GM21717 (cell line): ENCODE measurements at regions not wholly inside any gene's neighbourhood (a gene's known extent, or its start where the extent isn't known, plus 50 kb on each side); places are given as distances from the start of the nearest gene placed in this dataset.
"Not testable (repeated sequence)": the region's sequence is repeated elsewhere in the genome, so short reads cannot be mapped to it uniquely, and the experiment has no call there.

Experiments
- ATAC-seq: cut with Tn5 transposase; IDR thresholded peaks from one replicate; pipeline ENCODE4 v1.9.1; 2021; ENCODE audit warnings: mild to moderate bottlenecking, moderate library complexity; ENCODE audit not compliant: unreplicated experiment

DNA sequence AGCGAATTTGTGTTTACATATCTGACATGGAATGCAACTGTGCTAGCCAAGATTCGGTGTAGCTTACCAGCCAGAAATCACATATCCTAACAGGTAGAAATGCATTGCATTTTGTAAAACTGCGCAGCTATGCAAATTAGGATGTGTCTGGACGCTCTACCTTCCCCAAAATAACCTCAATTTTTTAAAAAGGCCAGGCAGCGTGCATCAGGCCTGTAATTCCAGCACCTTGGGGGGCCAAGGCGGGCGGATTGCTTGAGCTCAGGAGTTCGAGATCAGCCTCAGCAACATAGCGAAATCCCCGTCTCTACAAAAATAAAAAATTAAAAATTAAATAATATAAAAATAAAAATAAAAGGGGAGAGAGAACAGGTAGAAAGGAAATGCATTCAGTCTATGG, 305.0 kb downstream of the TYW1 start:
- ATAC-seq: no peak

DNA sequence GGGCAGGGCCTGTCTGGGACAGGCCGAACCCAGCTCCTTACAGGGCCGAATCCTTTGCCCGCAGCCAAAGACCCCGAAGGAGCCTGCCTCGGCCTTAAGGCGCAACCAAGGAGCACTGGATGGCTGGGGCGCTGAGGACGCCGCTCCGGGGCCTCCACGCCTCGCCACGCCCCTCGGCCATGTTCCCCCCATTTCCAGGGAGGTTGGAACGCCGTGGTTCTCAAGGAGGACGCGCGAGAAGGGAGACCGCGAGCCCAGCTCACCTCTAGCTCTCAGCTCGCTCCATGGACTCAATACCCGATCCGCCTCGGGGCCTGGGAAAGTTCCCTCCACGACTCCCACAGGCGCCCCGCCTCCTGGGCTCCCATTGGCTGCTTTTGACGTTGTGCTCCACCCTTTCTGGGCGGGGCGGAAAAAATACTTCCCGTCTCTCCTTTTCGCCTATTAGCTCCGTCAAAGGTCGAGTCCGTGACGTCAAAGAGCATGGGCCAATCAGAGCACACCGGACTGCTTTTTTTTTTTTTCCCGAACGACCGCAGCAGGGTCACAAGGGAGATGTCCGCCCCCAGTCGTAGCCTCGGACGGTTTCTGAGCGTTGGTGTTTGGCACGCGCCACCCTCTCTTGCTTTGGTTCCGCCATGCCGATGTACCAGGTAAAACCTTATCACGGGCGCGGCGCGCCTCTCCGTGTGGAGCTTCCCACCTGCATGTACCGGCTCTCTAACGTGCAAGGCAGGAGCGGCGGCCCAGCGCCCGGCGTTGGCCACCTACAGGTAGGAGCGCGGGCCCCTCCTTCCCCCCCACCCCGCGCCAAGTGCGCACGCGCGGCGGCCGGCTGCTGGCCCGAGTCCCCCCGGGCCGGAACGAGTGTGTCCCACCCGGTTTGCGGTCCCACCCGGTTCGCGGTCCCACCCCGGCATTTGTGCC, 305.7 kb downstream of the TYW1 start:
- ATAC-seq: peak; percentile 87

DNA sequence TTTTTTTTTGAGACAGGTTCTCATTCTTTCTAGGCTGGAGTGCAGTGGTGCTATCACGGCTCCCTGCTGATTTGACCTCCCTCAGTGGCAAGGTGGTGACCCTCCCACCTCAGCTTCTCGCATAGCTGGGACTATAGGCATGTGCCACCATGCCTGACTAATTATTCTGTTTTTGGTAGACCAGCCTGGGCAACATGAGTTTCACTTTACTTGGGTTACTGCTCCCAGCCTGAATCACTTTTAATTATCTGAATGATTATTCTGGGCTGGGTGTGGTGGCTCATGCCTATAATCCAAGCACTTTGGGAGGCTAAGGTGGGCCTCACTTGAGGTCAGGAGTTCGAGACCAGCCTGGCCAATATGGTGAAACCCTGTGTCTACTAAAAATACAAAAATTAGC, 308.2 kb downstream of the TYW1 start:
- not testable (repeated sequence) for ATAC-seq

DNA sequence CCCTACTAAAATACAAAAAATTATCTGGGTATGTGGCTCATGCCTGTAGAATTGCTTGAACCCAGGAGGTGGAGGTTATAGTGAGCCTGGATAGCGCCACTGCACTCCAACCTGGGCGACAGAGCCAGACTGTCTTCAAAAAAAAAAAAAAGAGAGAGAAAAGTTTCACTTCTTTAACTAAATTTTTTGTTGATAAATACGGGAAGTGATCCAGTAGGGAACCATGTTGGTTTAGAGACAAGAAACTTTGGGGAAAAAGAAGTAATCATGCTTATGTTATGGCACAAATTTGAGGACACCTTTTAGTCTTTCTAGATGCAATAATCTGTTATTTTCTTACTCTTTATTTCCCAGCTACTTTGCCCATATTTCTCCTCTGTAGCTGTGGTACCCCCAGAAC, 309.7 kb downstream of the TYW1 start:
- ATAC-seq: no peak

DNA sequence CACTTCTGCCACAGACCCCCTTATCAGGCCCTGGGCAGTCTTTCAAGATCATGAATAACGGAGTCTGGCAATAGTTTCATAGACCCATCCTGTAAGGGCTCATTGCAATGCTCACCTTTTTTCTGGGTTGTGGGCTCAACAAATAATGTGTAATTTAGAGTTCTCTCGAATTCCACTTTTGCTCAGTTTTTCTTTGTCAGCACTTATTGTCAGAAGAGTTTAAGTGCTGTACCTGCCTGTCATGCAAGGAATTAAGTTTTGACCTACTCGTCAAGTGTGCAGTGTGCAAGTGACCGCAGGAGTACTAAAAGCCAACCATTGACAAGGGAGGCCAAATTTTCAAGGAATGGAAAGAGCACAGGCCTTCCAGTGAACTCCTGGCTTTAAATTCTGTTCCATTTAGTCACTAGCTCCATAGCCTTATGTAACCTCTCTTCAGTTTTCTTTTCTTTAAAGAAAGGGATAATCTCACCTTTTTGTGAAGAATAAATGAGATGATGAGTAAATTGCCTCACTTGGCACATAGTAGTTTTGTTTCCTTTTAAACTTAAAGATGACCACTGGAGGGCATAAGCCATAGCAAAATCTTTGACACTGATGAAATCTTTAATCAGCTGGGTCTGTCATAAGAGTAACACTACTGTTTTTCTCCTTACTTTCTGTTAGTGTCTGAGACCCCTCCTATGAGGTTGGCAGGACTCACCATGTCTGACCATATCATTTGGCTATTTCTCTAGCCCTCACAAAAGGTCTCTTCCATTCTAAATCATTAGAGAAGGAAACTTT, 313.3 kb downstream of the TYW1 start:
- no peak for ATAC-seq

DNA sequence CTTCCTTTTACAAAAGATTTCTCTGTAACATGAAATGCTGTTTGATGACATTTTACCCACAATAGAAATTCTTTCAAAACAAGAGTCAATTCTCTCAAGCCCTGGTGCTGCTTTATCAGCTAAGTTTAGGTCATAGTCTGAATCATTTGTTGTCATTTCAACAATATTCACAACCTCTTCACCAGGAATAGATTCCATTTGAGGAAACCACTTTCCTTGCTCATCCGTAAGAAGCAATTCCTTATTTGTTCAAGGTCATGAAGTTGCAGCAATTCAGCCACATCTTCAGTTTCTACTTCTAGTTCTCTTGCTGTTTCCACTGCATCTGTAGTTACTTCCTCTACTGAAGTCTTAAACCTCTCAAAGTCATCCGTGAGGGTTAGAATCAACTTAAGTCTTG, 315.3 kb downstream of the TYW1 start:
- no peak for ATAC-seq

DNA sequence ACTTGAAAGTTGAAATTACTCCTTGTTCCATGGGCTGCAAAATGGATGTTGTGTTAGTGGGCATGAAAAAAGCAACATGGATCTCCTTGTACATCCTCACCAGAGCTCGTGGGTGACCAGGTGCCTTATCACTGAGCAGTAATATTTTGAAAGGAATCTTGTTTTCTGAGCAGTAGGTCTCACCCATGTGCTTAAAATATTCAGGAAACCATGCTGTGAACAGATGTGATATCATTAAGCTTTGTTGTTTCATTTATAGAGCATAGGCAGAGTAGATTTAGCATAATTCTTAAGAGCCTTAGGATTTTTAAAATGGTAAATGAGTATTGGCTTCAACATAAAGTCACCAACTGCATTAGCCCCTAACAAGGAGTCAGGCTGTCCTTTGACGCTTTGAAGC, 316.6 kb downstream of the TYW1 start:
- ATAC-seq: no peak

DNA sequence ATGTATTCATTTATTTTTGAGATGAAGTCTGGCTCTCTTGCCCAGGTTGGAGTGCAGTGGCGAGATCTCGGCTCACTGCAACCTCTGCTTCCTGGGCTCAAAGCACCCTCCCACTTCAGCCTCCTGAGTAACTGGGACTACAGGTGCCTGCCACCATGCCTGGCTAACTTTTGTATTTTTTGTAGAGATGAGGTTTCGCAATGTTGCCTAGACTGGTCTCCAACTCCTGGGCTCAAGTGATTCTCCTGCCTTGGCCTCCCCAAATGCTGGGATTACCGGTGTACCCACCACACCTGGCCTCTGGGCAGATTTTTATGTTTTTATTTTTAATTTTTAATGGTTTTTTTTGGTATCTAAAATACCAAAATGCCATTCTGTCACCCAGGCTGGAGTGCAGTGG, 320.3 kb downstream of the TYW1 start:
- ATAC-seq: not testable (repeated sequence)

DNA sequence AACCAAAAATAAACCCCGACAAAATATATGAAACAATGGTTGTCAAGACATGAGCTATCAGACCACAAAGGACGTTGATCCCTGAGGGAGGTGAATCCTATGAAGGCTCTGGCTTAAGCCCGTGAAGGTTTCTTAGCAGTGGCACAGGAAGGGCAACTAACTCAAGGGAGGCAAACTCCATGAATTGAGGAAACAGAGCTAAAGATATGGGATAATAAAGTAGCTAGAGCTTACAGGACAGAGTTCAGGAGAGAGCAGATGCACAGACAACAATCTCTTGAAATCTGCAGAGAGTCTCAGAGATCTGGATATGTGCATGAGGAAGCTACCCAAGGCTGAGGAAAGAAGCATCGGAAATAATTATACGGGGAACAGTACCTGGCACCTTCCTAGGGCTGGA, 331.6 kb downstream of the TYW1 start:
- ATAC-seq: not testable (repeated sequence)

DNA sequence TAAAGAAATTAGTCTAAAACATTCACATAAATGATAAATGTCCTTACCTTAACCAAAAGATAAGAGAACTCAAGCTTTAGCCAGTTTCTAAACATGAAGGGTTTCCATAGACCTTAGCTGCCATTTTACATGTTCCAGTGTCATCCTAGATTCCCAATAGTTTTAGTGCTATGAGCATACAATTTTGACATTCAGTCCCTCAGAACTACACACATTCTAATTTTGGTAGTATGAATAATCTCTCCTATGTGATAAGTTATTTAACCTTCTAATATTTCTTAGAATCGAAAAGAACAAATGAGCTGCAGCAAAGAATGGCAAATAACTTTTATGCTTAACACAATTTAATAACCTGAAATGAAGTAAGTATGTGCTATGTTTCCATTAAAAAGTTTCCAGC, 338.5 kb downstream of the TYW1 start:
- not testable (repeated sequence) for ATAC-seq

DNA sequence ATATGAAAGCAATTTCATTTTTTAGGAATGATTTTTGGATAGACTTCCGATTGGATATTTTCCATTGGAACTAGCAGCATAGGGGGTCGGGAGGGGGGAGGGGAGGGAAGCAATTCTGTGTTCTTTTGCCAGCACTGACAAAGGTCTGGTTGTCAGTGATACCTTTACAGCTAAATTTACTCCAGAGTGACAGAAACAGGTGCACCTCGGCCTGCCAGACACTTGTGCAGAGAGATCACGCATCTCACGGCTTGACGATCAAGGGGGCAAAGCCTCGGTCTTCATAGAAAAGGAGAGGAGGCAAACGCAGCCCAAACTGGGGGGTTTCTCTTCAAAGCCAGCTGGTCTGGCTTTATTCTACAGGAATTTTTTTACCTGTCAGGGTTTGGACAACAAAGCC, 339.0 kb downstream of the TYW1 start:
- not testable (repeated sequence) for ATAC-seq

DNA sequence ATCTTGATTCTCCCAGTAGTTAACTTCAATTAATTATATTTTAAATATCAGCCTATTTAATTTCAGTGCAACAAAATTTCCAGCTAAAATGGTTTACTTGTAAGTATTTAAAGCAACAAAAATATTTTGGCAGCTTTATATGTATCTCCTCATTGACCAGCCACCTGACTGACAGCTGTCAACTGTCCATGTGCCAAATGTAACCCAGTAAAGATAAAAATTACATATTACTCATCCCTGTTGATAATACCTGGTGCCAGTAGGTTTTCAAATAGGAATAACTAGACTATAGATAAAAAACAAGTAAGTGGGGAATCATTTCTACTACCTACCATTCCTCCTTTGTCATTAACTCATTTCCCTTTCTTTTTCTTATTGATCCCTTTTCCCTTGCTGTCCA, 341.9 kb downstream of the TYW1 start:
- ATAC-seq: not testable (repeated sequence)

DNA sequence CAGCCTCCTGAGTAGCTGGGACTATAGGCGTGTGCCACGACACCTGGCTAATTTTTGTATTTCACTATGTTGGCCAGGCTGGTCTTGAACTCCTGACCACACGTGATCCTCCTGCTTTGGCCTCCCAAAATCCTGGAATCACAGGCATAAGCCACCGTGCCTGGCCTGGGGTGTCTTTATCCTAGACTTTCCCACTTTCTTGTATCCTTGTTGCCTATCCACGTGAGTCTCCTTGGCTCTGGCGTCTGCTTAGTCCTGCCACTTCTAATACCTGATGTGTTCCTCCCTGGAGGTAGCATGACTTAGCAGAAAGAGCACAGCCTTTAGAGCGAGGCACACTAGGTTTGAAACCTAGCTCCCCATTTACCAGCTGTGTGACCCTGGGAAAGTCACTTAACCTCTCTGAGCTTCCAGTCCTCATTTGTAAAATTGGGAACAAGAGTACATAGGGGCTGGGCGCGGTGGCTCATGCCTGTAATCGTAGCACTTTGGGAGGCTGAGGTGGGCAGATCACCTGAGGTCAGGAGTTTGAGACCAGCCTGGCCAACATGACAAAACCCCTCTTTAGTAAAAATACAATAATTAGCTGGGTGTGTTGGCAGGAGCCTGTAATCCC, 344.6 kb downstream of the TYW1 start:
- no peak for ATAC-seq

DNA sequence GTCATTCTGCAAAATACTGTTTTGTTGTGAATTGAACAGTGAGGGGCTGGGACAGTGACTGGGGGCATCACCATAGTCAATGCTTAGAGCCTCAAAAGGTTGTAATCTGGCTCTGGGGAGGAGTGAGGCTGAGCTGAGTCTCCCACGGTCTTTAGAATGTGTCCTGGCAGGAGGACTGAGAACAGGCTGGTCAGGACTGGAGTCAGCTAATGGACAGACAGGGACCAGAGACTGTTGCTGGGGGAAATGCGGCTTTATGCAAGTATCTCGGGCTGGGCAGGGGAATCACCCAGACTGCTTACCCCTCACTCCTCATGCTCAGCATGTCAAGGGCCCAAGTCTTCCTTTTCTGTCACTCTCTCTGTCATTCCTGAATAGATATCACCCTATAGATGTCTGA, 346.5 kb downstream of the TYW1 start:
- ATAC-seq: no peak

DNA sequence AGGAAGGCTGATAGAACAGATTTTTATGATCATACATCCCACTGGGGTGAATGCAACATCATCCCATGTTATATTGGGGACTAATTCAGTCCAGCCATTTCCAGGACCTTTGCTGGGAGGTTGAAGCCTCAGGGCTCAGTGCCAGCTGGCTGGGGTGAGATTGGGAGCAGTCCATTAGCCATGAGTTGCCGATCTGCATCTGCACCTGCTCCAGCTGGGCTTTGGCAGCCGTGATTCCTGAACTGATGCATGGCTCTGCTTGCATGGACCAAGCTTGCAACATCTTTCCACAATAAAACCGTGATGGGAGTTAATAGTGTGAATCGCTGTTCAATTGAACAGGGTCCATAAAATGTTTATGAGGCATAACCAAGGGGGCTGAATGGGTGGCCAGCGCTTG, 346.9 kb downstream of the TYW1 start:
- ATAC-seq: no peak

DNA sequence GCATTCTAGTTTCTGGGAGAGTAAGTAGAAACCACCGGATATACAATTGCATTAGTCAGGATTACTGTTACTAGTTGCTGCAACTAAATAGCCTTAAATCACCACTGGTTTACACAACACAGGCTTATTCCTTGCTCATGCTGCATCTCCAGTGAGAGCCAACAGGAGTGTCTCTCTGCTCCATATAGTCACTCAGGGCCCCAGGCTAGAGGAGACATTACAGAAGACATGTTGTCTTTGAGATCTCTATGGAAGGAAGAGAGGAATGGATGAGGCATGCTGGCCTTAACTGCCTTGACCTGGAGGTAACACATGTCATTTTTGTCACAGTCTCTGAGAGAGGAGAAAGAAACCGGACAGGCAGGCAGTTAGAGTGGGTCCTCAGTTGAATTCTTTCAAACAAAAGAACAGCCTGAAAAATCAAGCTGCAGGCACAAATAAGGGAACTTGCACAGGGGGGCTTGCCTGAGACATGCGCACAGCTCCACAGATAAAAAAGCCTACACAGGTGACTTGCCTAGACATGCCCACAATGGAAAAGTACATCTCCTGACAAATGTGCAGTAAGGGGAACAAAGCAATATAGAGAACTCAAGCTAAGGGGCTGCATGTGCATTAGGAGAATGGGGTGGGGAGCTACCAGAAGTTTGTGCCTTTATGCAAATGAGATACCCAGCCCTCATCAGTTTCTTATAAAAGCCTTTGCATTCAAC, 348.0 kb downstream of the TYW1 start:
- no peak for ATAC-seq

DNA sequence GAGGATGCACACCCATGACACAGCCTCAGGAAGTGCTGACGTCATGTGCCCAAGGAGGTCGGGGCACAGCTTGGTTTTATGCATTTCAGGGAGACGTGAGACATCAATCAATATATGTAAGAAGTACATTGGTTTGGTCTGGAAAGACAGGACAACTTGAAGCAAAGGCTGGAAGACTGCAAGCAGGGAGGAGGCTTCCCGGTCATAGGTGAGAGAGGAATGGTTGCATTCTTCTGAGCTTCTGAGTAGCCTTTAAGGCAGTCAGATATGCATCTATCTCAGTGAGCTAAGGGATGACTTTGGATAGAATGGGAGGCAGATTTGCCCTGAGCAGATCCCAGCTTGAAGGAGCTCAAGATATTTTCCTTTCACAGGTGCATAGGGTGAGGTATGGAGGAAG, 349.5 kb downstream of the TYW1 start:
- ATAC-seq: no peak

DNA sequence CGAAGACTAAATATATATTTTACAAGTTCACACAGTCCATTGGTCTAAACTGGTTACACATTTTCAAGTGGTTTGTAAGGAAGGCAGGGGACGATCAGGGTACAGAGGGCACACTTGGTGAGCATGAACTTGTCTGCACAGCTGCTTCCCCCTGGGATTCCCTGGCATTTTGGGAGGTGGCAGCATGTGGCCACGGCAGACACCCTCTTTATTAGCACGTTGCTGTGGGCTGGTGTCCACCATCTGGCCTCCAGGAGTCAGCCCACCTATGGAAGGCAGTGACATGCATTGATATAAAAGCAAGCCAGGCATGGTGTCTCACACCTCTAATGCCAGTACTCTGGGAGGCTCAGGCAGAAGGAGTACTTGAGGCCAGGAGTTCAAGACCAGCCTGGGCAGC, 350.2 kb downstream of the TYW1 start:
- ATAC-seq: no peak

DNA sequence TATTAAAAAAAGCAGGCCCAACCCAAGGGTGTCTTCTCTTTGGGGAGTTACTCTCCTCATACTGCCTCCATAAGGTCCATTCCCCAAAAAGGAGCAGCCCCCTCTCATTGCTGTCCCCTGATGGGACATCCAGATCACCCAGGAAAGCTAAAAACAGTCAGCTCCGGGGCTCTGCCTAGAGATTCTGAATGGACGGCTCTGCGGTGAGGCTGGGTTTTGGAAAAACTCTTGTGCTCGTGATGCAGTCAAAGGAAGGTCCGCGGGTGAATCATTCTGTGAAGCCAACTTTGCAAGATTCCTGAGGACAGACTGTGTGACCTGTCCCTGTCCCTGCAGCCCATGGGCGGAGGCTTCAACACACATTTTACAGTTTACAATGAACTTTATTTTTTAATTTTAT, 351.5 kb downstream of the TYW1 start:
- ATAC-seq: no peak

DNA sequence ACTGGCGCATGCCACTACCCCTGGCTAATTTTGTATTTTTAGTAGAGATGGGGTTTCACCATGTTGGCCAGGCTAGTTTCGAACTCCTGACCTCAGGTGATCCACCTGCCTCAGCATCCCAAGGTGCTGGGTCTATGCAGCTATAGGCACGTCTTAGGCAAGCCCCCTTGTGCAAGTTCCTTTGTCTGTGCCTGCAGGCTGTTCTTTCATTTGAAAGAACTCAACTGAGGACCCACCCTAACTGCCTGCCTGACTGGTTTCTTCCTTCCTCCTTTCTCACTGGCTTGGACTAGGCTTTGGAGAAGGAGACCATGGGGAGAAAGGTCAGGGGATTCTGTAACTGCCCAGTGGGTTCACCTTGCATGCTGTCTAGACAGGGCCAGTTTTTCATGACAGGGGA, 361.0 kb downstream of the TYW1 start:
- ATAC-seq: not testable (repeated sequence)

DNA sequence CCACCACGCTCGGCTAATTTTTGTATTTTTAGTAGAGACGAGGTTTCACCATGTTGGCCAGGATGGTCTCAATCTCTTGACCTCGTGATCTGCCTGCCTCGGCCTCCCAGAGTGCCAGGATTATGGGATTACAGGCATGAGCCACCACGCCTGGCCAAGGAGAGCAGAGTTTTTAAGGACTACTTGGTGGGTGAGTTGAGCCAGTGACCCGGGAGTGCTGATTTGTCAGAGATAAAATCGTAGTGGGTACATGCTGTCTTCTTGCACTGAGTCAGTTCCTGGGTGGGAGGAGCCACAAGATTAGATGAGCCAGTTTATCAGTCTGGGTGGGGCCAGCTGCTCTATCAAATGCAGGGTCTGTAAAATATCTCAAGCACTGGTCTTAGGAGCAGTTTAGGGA, 361.7 kb downstream of the TYW1 start:
- ATAC-seq: not testable (repeated sequence)
